ENCODE measurements at regions not wholly inside any gene's neighbourhood (a gene's known extent, or its start where the extent isn't known, plus 50 kb on each side); places are given as distances from the start of the nearest gene placed in this dataset.

GRCh38 chr10:128784444-128784843, 658.2 kb upstream of the MKI67 start:
- DNase-seq: no peak

GRCh38 chr10:128792426-128793140, 666.4 kb upstream of the MKI67 start:
- DNase-seq: no peak

GRCh38 chr10:128793726-128794655, 667.8 kb upstream of the MKI67 start:
- no peak for DNase-seq

GRCh38 chr10:128796396-128796912, 670.2 kb upstream of the MKI67 start:
- no peak for DNase-seq

- DNase-seq: no peak
Measured at GRCh38 chr10:128802062-128802461, 665.0 kb upstream of the MGMT start.

GRCh38 chr10:128803790-128804189, 663.3 kb upstream of the MGMT start:
- DNase-seq: no peak

- DNase-seq: no peak
Measured at GRCh38 chr10:128804411-128804810, 662.6 kb upstream of the MGMT start.

- no peak for DNase-seq
Measured at GRCh38 chr10:128808921-128809440, 658.1 kb upstream of the MGMT start.

GRCh38 chr10:128811511-128811910, 655.5 kb upstream of the MGMT start:
- DNase-seq: no peak

GRCh38 chr10:128812000-128812399, 655.0 kb upstream of the MGMT start:
- no peak for DNase-seq

GRCh38 chr10:128813574-128813973, 653.5 kb upstream of the MGMT start:
- DNase-seq: no peak

GRCh38 chr10:128814024-128814423, 653.0 kb upstream of the MGMT start:
- DNase-seq: no peak

GRCh38 chr10:128814782-128815181, 652.3 kb upstream of the MGMT start:
- DNase-seq: no peak

- DNase-seq: no peak
Measured at GRCh38 chr10:128816726-128817125, 650.3 kb upstream of the MGMT start.

GRCh38 chr10:128817636-128818035, 649.4 kb upstream of the MGMT start:
- no peak for DNase-seq

- no peak for DNase-seq
Measured at GRCh38 chr10:128820663-128821062, 646.4 kb upstream of the MGMT start.

GRCh38 chr10:128823201-128823600, 643.8 kb upstream of the MGMT start:
- DNase-seq: no peak

GRCh38 chr10:128825626-128826025, 641.4 kb upstream of the MGMT start:
- DNase-seq: no peak

- DNase-seq: no peak
Measured at GRCh38 chr10:128833671-128834070, 633.4 kb upstream of the MGMT start.

- no peak for DNase-seq
Measured at GRCh38 chr10:128835361-128835760, 631.7 kb upstream of the MGMT start.

GRCh38 chr10:128837478-128837877, 629.6 kb upstream of the MGMT start:
- DNase-seq: no peak

GRCh38 chr10:128839134-128839533, 627.9 kb upstream of the MGMT start:
- DNase-seq: no peak

- no peak for DNase-seq
Measured at GRCh38 chr10:128839701-128840100, 627.3 kb upstream of the MGMT start.

- no peak for DNase-seq
Measured at GRCh38 chr10:128843972-128844371, 623.1 kb upstream of the MGMT start.
